ENCODE measurements at regions not wholly inside any gene's neighbourhood (a gene's known extent, or its start where the extent isn't known, plus 50 kb on each side); places are given as distances from the start of the nearest gene placed in this dataset.

DNA sequence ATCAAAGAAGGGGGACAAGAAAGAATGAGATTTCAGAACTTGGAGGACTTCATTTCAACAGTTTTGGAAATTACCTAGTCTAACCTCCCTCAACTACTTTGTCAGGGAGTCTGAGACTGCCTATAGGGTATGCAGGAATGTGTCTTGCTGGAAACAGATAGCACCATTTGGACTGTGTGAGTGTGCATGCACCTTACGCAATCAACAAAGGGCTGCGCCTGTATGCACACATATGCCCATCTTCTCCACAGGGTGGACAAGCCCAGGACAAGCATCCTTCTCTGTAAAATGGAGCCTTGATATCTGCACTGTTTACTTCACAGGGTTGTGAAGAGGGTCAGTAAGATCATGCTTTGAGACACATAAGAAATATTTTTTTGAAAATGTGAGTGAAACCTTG, 305.7 kb upstream of the ASIC2 start:
- TF ChIP-seq, protein P1, sequence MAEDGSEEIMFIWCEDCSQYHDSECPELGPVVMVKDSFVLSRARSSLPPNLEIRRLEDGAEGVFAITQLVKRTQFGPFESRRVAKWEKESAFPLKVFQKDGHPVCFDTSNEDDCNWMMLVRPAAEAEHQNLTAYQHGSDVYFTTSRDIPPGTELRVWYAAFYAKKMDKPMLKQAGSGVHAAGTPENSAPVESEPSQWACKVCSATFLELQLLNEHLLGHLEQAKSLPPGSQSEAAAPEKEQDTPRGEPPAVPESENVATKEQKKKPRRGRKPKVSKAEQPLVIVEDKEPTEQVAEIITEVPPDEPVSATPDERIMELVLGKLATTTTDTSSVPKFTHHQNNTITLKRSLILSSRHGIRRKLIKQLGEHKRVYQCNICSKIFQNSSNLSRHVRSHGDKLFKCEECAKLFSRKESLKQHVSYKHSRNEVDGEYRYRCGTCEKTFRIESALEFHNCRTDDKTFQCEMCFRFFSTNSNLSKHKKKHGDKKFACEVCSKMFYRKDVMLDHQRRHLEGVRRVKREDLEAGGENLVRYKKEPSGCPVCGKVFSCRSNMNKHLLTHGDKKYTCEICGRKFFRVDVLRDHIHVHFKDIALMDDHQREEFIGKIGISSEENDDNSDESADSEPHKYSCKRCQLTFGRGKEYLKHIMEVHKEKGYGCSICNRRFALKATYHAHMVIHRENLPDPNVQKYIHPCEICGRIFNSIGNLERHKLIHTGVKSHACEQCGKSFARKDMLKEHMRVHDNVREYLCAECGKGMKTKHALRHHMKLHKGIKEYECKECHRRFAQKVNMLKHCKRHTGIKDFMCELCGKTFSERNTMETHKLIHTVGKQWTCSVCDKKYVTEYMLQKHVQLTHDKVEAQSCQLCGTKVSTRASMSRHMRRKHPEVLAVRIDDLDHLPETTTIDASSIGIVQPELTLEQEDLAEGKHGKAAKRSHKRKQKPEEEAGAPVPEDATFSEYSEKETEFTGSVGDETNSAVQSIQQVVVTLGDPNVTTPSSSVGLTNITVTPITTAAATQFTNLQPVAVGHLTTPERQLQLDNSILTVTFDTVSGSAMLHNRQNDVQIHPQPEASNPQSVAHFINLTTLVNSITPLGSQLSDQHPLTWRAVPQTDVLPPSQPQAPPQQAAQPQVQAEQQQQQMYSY (CRISPR knock-in tag; IDR thresholded peaks at IDR 0.05) = no peak
- TF ChIP-seq ZFP36 (IDR thresholded peaks at IDR 0.05; ENCODE audit: borderline replicate concordance, low read depth, low read length, partially characterized antibody) (no peak), PTBP1 (IDR thresholded peaks at IDR 0.05; ENCODE audit: low read depth, low read length, poor library complexity, severe bottlenecking) (no peak), FOXM1 (CRISPR knock-in tag; IDR thresholded peaks at IDR 0.05) (no peak), SMAD1 (CRISPR knock-in tag; IDR thresholded peaks at IDR 0.05; ENCODE audit: borderline replicate concordance, low read depth) (no peak), ZNF746 (CRISPR knock-in tag; IDR thresholded peaks at IDR 0.05) (no peak), RBFOX2 (IDR thresholded peaks at IDR 0.05; ENCODE audit: low read depth, low read length) (no peak), BRCA1 (CRISPR knock-in tag; IDR thresholded peaks at IDR 0.05) (no peak), HOXA7 (CRISPR knock-in tag; IDR thresholded peaks at IDR 0.05) (no peak)
- TF ChIP-seq, protein P2, sequence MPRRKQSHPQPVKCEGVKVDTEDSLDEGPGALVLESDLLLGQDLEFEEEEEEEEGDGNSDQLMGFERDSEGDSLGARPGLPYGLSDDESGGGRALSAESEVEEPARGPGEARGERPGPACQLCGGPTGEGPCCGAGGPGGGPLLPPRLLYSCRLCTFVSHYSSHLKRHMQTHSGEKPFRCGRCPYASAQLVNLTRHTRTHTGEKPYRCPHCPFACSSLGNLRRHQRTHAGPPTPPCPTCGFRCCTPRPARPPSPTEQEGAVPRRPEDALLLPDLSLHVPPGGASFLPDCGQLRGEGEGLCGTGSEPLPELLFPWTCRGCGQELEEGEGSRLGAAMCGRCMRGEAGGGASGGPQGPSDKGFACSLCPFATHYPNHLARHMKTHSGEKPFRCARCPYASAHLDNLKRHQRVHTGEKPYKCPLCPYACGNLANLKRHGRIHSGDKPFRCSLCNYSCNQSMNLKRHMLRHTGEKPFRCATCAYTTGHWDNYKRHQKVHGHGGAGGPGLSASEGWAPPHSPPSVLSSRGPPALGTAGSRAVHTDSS (CRISPR knock-in tag; conservative IDR thresholded peaks at IDR 0.05) = no peak
- TF ChIP-seq, protein P3, sequence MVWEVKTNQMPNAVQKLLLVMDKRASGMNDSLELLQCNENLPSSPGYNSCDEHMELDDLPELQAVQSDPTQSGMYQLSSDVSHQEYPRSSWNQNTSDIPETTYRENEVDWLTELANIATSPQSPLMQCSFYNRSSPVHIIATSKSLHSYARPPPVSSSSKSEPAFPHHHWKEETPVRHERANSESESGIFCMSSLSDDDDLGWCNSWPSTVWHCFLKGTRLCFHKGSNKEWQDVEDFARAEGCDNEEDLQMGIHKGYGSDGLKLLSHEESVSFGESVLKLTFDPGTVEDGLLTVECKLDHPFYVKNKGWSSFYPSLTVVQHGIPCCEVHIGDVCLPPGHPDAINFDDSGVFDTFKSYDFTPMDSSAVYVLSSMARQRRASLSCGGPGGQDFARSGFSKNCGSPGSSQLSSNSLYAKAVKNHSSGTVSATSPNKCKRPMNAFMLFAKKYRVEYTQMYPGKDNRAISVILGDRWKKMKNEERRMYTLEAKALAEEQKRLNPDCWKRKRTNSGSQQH (CRISPR knock-in tag; IDR thresholded peaks at IDR 0.05; ENCODE audit: low read depth) = no peak
- TF ChIP-seq, protein P4, sequence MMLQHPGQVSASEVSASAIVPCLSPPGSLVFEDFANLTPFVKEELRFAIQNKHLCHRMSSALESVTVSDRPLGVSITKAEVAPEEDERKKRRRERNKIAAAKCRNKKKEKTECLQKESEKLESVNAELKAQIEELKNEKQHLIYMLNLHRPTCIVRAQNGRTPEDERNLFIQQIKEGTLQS (CRISPR knock-in tag; IDR thresholded peaks at IDR 0.05) = no peak
- TF ChIP-seq, protein P5, sequence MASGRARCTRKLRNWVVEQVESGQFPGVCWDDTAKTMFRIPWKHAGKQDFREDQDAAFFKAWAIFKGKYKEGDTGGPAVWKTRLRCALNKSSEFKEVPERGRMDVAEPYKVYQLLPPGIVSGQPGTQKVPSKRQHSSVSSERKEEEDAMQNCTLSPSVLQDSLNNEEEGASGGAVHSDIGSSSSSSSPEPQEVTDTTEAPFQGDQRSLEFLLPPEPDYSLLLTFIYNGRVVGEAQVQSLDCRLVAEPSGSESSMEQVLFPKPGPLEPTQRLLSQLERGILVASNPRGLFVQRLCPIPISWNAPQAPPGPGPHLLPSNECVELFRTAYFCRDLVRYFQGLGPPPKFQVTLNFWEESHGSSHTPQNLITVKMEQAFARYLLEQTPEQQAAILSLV (CRISPR knock-in tag; IDR thresholded peaks at IDR 0.05; ENCODE audit: borderline replicate concordance) = no peak

Measured in HepG2 (cell line).